ENCODE measurements at regions not wholly inside any gene's neighbourhood (a gene's known extent, or its start where the extent isn't known, plus 50 kb on each side); places are given as distances from the start of the nearest gene placed in this dataset.

DNA sequence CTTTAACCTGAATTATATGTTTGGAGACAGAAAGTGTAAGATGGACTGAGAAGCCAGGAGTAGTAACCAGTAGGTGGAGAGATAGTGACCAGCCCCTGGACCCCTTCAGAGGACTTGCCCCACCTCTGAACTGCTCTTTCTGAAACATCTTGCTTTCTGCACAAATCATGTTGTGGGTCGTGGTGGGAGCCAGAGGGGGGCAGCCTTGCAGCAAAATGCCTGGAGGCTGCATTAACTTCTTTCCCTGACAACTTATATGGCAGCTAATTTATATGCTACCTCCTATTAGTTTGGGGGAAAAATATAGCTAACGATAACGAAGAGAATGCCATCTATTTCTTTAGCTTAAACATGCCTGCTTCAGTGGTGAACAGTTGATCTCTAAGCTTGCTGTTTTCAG, 859.8 kb downstream of the MAFB start:
- intact Hi-C loops (cut with DNase I), result no loop called here
- DNase-seq (ENCODE audit: low spot score), result peak; percentile 61
- ATAC-seq, result peak; percentile 41

DNA sequence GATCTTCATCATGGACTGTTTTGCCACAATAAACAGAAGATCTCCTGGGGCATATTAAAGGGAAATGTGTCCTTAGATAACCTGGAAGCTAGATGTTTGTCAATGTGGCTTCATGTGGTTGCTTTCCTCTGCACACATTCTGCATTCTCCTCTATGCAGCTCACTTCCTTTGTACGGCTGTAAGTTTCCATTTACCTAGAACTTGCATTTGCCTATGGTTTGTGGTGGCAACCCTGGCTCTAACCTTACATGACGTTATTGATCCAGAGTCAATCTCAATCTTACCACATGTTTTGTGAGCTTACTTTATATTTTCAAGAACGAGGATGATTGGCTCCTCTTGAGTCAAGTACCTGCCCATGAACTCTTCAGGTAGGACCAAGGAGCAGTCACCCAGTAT, 863.1 kb downstream of the MAFB start:
- intact Hi-C loops (cut with DNase I), result no loop called here
- no peak for DNase-seq (ENCODE audit: low spot score)
- ATAC-seq, result no peak

DNA sequence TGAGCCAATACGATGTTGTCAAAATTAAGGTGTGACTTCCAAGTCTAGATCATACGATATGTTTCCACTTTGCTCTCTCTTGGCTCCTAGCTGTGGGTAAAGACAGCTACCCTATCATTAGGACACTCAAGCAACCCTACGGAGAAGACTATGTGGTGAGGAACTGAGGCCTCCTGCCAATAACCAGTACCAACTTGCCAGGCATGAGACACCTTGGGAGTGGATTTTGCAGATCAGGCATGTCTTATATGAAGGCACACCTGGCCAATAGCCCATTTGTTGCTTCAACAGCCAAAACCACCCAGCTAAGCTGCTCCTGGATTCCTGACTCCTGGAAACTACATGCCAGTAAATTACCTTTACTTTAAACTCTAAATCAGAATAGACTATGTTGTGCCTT, 863.4 kb downstream of the DHX35 start:
- intact Hi-C loops (cut with DNase I), result no loop called here
- ATAC-seq, result no peak
- no peak for DNase-seq (ENCODE audit: low spot score)

DNA sequence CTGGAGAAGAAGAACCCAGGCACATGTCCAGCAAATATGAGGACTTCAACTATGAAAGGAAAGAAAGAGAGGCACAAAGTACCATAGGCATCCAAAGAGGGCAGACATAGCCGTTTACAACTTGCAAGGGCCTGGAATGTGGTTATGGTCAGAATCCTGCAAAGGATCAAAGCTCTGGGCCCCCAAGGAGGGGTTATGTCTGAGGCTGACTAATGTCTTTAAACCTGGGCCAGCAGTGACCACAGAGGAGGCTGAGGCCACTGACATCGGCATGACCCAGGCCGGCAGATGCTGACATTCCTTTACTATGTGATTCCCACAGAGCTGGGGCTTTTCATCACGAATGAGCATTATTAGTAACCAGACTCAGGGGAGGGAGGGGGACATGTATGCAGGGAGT, 861.1 kb downstream of the DHX35 start:
- no peak for DNase-seq (ENCODE audit: low spot score)
- ATAC-seq, result peak; percentile 38

DNA sequence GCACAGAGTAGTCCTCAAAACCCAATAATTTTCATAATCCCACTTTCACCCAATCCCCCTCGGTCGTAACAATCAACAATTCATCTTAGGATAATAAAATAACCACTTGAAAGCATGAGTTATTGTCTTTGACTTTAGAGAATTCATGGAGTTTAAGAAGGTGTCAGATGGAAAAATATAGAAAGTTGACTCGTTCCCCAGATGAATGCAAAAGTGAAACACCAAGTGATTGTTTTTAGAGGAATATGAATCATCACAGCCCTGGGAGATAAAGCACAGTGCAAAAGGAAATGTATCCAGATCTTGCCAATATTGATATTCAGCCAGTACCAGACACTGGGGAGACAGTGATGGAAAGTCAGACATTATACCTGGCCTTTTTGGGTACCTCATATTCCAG, 860.5 kb downstream of the DHX35 start:
- intact Hi-C loops (cut with DNase I), result no loop called here
- DNase-seq (ENCODE audit: low spot score) (no peak), ATAC-seq (no peak)

More for the DNA sequence above, 861.1 kb downstream of the DHX35 start:
- intact Hi-C loops (cut with DNase I), result no loop called here

DNA sequence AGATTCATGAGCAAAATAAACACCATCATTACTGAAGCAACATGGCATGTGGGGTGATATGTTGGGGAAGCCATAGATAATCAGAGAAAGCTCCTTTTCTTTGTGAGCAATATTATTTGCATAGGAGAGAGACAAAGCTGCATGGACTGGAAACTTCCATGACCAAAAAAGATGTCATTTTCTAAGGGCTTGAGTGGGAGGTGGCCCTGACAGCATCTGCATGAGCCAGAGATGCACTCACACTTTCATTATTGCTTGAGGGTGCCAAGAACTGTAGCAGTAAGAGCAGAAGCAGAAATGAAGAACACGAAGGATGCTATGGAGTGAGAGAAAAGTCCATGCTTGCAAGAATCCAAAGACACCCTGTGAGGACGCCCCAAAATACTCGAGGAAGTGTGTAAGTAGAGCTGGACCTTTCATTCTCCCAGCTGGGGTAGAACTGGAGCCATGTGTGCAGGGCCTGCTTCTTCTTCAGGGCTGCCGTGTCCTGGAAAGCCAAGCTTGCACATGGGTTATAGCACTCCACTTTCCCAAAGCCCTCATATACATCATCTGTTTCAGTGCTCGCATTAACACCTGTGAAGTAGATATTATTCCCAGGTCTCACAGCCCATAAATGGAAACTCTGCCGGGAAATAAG, 851.2 kb downstream of the DHX35 start:
- intact Hi-C loops (cut with DNase I), result no loop called here
- ATAC-seq (no peak), DNase-seq (ENCODE audit: low spot score) (no peak)

DNA sequence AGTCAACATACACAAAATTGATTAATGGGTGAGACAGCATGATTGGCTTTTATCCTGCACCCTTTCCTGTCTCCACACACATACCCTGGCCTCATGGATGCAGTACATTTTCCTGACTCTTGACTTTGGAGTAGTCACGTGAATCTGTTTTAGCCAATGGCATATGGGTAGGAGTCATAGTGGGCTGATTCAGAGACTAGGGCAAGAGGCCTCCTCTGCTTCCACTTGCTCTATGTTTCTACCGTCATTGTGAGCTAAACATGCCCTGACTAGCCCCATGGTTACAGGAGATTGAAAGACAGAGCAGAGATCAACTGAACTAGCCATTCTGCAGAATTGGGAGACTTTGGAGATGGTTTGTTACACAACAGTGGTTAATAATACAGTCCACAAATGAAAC, 850.0 kb downstream of the DHX35 start:
- no peak for ATAC-seq
- intact Hi-C loops (cut with DNase I), result no loop called here
- DNase-seq (ENCODE audit: low spot score), result no peak

DNA sequence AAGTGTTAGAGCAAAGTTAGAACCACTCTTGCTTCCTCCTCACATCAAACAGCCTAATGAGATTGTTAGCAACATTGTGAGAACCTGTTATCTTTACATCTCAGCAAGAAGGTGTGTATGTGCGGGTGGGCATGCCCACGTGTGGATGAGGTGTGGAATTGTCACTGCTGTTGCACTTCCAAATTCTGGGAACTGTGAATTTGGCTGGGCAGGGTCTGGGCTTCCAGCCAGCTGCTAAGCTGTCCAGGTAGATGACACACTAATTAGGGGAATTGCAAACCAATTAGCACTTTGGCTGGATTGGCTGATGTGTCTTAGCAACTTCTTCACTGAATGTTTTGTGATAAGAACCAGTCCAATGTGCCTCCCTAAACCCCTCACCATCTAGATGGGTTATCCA, 848.2 kb downstream of the DHX35 start:
- intact Hi-C loops (cut with DNase I), result no loop called here
- ATAC-seq (no peak), DNase-seq (ENCODE audit: low spot score) (no peak)

DNA sequence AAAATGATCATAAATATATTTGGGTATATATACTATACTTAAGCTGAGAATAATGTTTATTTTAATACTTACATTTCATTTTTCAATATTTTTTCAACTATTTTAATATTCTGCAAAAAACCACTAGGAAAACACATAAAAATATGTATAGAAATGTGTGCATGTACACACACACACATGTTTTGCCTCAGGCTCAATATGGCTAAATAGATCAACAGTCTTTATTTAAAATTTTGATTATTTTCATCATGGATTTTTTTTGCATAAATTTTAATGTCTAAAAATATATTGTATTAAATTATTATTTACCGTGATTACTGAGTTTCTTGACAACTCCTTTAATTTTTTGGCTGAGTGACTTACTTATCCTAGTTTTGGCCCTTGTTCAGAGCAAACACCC, 846.5 kb downstream of the DHX35 start:
- DNase-seq (ENCODE audit: low spot score) (no peak), ATAC-seq (no peak)
- intact Hi-C loops (cut with DNase I), result no loop called here

DNA sequence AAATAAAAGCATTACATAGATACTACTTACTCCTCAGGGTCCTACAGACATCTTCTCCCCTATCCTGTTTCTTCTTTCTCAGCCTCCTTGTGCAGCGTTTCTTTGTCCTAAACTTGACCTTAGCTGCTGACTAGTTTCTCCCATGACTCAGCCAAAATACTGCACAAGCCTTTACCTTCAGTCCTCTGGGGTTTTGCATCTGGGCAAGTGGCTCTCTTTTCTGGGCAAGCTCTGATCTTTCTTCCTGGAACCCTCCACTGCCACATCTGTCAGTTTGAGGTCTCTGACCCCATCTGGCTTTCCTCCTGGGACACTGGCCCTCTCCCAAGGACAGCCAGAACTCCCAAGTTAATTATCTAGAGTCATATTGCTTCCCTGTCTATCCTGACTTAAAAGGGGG, 838.4 kb downstream of the DHX35 start:
- DNase-seq (ENCODE audit: low spot score), result no peak
- peak; percentile 36 for ATAC-seq
- intact Hi-C loops (cut with DNase I), result no loop called here

DNA sequence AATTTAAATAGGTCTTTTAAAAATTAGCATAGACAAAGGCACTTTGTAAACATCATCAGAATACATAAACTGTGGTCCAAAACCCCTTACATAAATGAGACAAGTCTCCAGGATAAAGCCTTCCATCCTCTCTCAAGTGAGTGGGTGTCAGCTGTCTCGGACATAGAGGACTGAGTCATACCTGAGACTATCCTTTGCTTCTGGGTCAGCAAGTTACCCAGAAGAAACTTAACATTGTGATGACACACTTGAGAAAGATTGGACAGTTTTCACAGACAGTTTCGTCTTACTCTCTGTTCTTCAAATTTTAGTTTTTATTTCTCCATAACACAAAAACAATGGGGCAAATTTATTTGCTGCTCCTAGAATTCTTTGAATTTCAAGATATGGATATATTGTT, 838.0 kb downstream of the DHX35 start:
- intact Hi-C loops (cut with DNase I), result no loop called here
- DNase-seq (ENCODE audit: low spot score) (no peak), ATAC-seq (no peak)

DNA sequence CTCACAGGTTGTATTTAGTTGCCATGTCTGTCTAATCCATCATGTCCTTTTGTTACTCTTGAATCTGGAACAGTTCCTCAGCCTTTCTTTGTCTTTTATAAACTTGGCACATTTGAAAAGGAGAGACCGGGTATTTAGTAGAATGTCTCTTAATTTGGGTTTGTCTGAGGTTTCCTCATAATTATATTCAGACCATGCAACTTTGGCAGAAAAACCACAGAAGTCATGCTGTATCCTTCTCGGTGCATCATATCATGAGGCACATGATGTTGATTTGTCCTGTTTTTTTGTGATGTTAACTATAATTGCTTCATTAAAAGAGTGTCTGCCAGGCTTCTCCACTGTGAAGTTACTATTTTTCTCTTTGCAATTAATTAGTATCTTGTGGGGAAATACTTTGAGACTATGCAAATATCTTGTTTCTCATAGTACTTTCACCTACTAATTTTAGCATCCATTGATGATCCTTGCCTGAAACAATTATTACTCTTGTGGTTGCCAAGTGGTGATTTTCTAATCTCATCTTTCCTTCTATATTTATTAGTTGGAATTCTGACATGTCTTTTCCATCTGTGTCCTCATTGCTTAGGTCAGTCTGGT, 837.3 kb downstream of the DHX35 start:
- DNase-seq (ENCODE audit: low spot score), result no peak
- no peak for ATAC-seq
- intact Hi-C loops (cut with DNase I), result no loop called here

DNA sequence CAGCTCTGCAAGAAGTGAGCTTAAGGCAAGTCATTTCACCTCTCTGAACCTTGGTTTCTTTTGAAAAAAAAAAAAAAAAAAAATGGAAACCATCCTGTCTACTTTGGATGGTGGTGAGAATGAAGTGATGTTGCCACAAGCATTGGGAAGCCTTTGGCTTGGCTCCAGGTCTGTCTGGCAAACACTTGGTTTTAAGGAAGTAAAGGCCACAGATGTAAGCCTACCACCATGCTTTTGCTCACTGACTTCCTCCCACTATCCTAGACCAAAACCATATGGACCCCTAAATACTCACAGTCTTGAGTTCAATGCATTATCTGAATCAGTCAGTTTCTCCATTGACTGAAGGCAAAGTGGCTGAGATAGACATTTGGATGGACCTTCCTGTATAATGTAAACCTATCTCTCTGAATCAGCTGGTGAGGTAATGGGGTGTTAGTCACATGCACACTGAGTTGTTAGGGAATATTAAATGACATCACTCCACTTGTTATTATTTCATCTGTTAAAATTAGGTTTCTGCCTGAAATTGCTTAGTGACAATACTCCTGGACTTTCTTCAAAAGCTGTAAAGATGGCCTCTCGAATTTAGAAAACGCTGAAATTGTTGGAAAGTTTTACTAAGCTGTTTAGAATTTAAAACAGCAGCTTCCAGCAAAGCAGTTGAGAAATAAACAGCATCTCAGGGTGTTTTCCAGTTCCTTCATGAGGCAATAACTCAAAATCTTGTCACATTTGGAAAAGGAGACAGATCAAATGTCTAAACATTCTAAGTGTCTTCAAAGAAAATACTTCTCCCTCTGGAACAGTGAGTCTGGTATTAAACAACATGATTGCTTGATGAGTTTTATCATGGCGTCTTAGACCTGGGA, 833.5 kb downstream of the DHX35 start:
- no peak for DNase-seq (ENCODE audit: low spot score)
- peak; percentile 53 for ATAC-seq
- intact Hi-C loops (cut with DNase I), result no loop called here

DNA sequence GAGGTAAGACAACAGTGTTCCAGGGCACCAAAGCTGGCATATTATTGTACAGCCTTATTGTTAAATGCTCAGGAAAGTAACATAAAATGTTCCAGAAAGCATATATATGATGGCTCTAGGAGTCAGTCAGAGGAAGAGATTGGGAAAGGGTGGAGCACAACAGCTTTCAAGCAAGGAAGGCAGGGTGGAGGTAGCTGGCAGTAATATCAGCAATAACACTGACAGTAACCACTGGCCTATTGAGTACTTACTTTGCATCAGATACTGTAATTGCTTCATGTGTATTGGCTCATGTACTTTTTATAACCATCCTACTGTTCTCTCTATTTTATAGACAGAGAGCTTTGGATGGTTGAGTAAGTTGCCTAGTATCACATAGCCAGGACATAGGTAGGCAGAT, 830.2 kb downstream of the DHX35 start:
- intact Hi-C loops (cut with DNase I), result no loop called here

DNA sequence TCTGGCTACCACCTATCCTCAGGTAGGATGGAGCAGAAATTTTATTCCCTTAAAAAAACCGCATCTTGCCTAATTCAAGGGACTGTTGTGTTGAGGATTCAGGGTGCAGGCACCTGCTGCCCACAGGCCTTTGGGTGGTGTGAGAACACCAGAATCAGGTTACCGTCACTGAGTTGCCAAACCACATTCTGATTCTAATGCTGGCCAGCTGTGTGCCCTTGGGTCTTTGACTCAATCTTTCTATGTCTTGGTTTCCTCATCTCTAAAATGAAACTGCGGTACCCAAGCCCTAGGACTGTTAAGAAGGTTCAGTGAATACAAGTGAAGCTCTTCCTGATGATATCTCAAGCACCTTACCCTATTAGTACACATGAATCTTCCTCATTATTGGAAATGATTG, 827.3 kb downstream of the DHX35 start:
- DNase-seq (ENCODE audit: low spot score) (no peak), ATAC-seq (no peak)
- intact Hi-C loops (cut with DNase I), result no loop called here

More for the DNA sequence above, 830.2 kb downstream of the DHX35 start:
- DNase-seq (ENCODE audit: low spot score), result no peak
- no peak for ATAC-seq

DNA sequence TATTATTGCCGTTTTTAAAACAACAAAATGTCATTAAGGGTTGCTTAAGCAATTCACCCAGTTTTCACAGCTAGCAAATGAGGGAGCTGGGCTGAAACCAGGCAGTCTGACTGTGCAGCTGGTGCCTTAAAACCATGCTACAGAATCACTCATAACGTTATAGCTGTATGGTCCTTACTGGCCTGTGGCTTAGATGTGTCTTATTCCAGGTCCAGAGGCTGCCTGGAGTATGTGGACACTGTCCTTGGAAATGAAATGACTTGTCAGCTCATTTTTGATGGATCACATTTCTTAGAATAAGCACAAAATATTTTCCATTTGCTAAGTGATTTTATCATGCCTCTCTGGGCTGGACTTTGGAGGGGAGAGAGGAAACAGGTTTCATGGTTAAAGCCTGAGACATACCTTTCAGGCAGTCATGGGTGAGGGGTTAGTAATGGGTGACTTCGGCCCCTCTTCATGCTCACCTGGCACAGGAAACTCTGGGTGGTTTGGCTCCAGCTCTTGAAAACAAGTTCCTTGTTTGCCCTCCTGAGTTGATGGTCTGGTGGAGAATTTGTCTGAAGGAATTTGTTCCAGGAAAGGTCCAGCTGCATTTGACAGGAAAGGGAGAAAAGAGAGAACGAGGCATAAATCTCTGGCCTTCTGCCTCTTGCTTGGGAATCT, 823.2 kb downstream of the DHX35 start:
- DNase-seq (ENCODE audit: low spot score), result no peak
- no peak for ATAC-seq
- intact Hi-C loops (cut with DNase I), result no loop called here

DNA sequence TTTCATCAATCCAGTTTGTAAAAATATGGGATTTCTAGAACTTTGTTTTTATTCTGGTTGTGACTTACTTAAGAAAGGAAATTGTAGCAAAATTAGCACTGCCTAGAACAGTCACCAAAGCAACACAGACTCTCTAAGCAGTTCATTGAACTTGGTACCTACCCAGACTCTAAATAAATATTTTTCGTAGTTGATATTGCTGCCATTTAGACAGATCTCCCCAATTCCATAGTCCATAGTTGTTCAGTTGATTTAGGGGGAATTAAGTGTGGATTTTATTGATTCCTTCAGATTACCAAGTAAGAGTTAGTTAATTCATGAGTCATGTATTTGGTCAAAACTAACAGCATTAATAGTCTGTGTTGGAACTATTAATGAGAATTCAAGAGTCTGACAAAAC, 822.5 kb downstream of the DHX35 start:
- intact Hi-C loops (cut with DNase I), result no loop called here
- DNase-seq (ENCODE audit: low spot score), result no peak

DNA sequence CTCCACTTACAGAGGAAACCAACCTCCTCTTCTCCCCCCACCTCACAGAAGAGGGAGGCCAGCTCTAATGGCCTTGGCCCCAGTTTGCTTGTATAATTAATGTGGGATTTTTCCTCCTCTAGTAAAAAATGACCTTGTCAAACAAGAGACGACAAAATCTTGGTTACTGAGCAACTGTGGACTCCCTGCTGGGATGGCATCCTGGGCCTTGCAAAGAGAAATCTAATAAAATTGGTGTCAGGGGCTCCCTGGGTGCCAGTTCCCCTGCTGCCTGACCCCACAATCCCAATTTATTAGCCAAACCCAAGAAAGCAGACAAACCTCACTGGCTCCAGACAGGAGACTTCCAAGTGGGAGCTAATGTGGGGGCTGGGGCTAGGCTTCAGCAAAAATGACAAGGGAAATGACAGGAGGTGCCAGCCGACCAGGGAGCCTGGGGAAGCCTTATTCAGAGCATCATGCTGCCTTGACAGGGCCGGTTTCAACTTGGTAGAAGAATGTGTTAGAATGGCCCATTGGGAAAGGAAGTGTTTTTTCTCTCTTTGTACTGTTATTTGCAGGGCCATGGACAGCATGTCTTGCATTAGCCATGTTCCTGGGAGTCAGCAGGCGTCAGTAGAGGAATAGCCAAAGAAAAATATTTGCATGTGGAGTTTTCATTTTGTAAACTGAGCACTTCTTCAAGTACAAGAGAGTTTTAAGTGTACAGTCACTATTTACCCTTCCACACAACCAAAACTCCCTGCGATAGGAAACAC, 816.9 kb downstream of the DHX35 start:
- intact Hi-C loops (cut with DNase I), result no loop called here
- no peak for ATAC-seq
- DNase-seq (ENCODE audit: low spot score), result no peak

More for the DNA sequence above, 822.5 kb downstream of the DHX35 start:
- ATAC-seq, result no peak

DNA sequence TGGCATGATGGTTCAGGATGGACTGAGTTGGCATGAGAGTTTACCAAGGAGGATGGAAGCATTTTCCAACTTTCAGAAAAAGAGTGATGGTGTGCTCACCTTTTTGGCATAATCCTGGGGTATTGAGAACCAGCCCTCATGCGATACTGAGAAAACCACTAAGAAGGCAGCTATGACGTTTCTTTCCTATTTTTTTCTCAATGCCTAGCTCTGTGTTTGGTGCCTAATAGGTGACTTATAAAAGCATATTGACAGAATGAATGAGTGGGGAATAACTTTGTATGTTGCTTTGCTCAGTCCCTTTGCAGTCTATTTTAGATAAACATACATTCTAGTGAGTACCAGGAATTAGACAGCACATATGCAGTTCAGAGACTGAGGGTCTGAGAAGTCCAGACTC, 816.3 kb downstream of the DHX35 start:
- intact Hi-C loops (cut with DNase I), result no loop called here
- no peak for ATAC-seq
- DNase-seq (ENCODE audit: low spot score), result no peak

All from sciatic nerve (tissue), 2 donors.